Esophagus muscularis mucosa (tissue), 3 donors: ENCODE measurements at regions not wholly inside any gene's neighbourhood (a gene's known extent, or its start where the extent isn't known, plus 50 kb on each side); places are given as distances from the start of the nearest gene placed in this dataset.

ENCODE experiments used
- CTCF ChIP-seq, 3 experiments: fragments of 200-600 bp in 2 of 3; fragments of 450-650 bp in 1 of 3; sonication (generic) in 2 of 3; IDR thresholded peaks; one replicate each; pipeline ENCODE4 v1.5.1; 2017 to 2019; ENCODE audit warnings: antibody characterized with exemption in 3 of 3, mild to moderate bottlenecking in 2 of 3, moderate library complexity in 1 of 3
- POLR2A ChIP-seq: fragments of 450-650 bp; IDR thresholded peaks from one replicate; pipeline ENCODE4 v1.6.1; 2017; ENCODE audit warnings: antibody characterized with exemption, moderate library complexity, mild to moderate bottlenecking, low read depth

GRCh38 chr4:11821772-11822430 lies 393.2 kb upstream of the HS3ST1 start:
- TF ChIP-seq CTCF (IDR thresholded peaks at IDR 0.05): no peak
- no peak for TF ChIP-seq POLR2A
